ENCODE measurements at regions not wholly inside any gene's neighbourhood (a gene's known extent, or its start where the extent isn't known, plus 50 kb on each side); places are given as distances from the start of the nearest gene placed in this dataset.

GRCh38 chr1:82894635-82895034 is 1093.9 kb downstream of the ADGRL2 start:
- H2AK5ac ChIP-seq (ENCODE audit: low read depth, low read length) = no peak overlapping the region
- ChIA-PET POLR2A (ENCODE audit: unreplicated experiment) (no interaction called here), CTCF (no interaction called here)
- no peaks in the 10 kb centered on the region for H3K9me1 ChIP-seq (ENCODE audit: insufficient read depth, low read length)
- no peak overlapping the region for H3K4me3 ChIP-seq (ENCODE audit: insufficient read depth, low read depth, low read length)
- no peak overlapping the region for H3K56ac ChIP-seq (ENCODE audit: extremely low read depth, insufficient read depth, low read length)
- H2BK20ac ChIP-seq (ENCODE audit: low read depth, low read length) = no peak overlapping the region
- in situ Hi-C loops (cut with MboI; ENCODE audit: low sequenced_read_pairs) (no loop called here), dilution Hi-C loops (cut with HindIII; ENCODE audit: low sequenced_read_pairs, unreplicated experiment) (no loop called here), intact Hi-C loops (cut with micrococcal nuclease) (no loop called here)
- no peak overlapping the region for H3K23ac ChIP-seq (ENCODE audit: low read depth, low read length)
- H3K4ac ChIP-seq (ENCODE audit: low read depth, low read length) = no peak overlapping the region
- H3K36me3 ChIP-seq (ENCODE audit: control insufficient read depth, insufficient read depth, low read length) = no peaks in the 10 kb centered on the region
- no TSS peak for BruUV-seq (replicated peaks)
- TF ChIP-seq USF2 (IDR thresholded peaks at IDR 0.05; ENCODE audit: low read depth, low read length) (no peak), RCOR1 (IDR thresholded peaks at IDR 0.05; ENCODE audit: insufficient replicate concordance, low read length) (no peak), MAFK (IDR thresholded peaks at IDR 0.05; ENCODE audit: low read depth, low read length) (no peak), RFX5 (IDR thresholded peaks at IDR 0.05; ENCODE audit: low read depth, low read length) (no peak), SMC3 (IDR thresholded peaks at IDR 0.05; ENCODE audit: low read depth, low read length) (no peak)
- TF ChIP-seq, protein P1, sequence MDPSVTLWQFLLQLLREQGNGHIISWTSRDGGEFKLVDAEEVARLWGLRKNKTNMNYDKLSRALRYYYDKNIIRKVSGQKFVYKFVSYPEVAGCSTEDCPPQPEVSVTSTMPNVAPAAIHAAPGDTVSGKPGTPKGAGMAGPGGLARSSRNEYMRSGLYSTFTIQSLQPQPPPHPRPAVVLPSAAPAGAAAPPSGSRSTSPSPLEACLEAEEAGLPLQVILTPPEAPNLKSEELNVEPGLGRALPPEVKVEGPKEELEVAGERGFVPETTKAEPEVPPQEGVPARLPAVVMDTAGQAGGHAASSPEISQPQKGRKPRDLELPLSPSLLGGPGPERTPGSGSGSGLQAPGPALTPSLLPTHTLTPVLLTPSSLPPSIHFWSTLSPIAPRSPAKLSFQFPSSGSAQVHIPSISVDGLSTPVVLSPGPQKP (IDR thresholded peaks at IDR 0.05; ENCODE audit: borderline replicate concordance, low read depth, low read length) = no peak
- H2AFZ ChIP-seq (replicated peaks; ENCODE audit: low read length, poor library complexity) = no peak overlapping the region
- no peak overlapping the region for H3K4me2 ChIP-seq (ENCODE audit: low read depth, low read length)
- H2BK5ac ChIP-seq (ENCODE audit: low read depth, low read length, poor library complexity, severe bottlenecking) = no peak overlapping the region
- no CpG with 5 or more reads among the region's 3 CpGs for whole genome bisulfite sequencing, 2 experiments (ENCODE audit: extremely low coverage in 2 of 2, insufficient read length in 1 of 2)
- no peak overlapping the region for H3K9ac ChIP-seq (ENCODE audit: low read depth, low read length)
- H2AK9ac ChIP-seq (replicated peaks; ENCODE audit: low read depth, low read length, poor library complexity) = no peak overlapping the region
- no peak overlapping the region for H2BK120ac ChIP-seq (ENCODE audit: low read depth, low read length)
- H3K18ac ChIP-seq (ENCODE audit: low read depth, low read length) = no peak overlapping the region
- H3K9me3 ChIP-seq (ENCODE audit: control insufficient read depth, insufficient read depth, low read length) = no peaks in the 10 kb centered on the region
- H2BK15ac ChIP-seq (ENCODE audit: low read depth, low read length) = no peak overlapping the region
- ATAC-seq (ENCODE audit: low read depth) = no peak
- DNase-seq = no peak
- H4K20me1 ChIP-seq (ENCODE audit: insufficient read depth, low read length) = no peaks in the 10 kb centered on the region
- no peaks in the 10 kb centered on the region for H3K4me1 ChIP-seq (ENCODE audit: control insufficient read depth, insufficient read depth, low read length)
- H4K91ac ChIP-seq (ENCODE audit: insufficient read depth, low read depth, low read length) = no peak overlapping the region
- no peak overlapping the region for H4K8ac ChIP-seq (ENCODE audit: low read depth in 2 of 2, low read length in 2 of 2)
- H3K27me3 ChIP-seq (ENCODE audit: control insufficient read depth, insufficient read depth, low read length) = no peaks in the 10 kb centered on the region
- no peak overlapping the region for H3K27ac ChIP-seq (ENCODE audit: insufficient read depth, low read length)
- no peak overlapping the region for H3K14ac ChIP-seq (replicated peaks; ENCODE audit: low read depth, low read length)
- H3K79me1 ChIP-seq (ENCODE audit: low read depth in 1 of 2, low read length in 2 of 2) = no peaks in the 10 kb centered on the region
- H4K5ac ChIP-seq (ENCODE audit: low read depth, low read length) = no peak overlapping the region
